ENCODE measurements at regions not wholly inside any gene's neighbourhood (a gene's known extent, or its start where the extent isn't known, plus 50 kb on each side); places are given as distances from the start of the nearest gene placed in this dataset.
"Not testable (repeated sequence)": the region's sequence is repeated elsewhere in the genome, so short reads cannot be mapped to it uniquely, and the experiment has no call there.

DNA sequence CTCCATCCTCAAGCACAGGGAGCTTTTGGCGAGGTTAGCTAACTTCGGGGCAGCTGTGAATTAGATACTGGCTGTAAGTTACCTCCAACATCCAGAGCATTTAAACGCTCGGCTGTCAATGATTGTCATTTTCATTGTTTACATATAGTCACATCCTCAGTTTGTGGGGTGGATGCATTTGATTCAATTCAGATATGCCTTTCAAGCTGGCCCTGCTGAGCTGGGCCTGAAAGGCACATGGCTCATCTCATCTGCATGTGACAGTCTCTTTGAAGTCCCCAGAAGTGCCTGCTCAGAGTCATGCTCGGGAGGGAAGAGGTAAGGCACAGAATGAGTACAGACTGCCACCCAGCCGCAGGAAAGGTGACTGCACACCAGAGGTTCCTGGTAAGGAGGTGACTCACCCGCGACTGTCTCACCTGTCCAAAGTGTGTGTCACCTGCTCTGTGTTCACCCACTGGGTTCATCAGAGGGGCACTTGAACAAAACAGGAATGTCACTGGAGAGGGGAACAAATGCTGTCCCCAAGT lies 281.2 kb upstream of the PLGLB2 start:
- DNase-seq = not testable (repeated sequence)

DNA sequence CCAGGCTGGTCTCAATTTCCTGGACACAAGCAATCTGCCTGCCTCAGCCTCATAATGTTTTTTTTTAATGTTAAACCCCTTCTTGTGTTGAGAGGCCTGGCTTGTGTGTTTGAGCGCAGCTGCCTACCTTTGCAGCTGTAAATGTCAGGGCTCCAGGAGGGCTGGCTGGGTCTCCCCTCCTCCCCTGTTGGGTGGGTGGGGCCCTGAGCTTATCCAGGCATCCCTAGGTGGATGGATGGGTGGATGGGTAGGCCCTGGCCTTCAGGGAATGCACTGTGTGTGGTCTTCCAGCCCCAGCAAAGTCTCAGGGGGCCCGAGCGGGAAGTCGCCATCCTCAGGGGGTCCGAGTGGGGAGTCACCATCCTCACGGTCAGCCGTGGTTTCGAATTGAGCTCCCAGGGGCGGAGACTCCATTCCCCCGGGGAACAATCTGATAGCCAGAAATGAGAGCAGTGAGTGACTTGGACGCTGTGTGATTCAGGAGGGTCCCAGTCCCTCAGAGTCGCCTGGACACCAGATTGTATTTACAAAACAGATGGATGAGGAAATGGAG lies 279.4 kb upstream of the PLGLB2 start:
- DNase-seq = peak; percentile 21

DNA sequence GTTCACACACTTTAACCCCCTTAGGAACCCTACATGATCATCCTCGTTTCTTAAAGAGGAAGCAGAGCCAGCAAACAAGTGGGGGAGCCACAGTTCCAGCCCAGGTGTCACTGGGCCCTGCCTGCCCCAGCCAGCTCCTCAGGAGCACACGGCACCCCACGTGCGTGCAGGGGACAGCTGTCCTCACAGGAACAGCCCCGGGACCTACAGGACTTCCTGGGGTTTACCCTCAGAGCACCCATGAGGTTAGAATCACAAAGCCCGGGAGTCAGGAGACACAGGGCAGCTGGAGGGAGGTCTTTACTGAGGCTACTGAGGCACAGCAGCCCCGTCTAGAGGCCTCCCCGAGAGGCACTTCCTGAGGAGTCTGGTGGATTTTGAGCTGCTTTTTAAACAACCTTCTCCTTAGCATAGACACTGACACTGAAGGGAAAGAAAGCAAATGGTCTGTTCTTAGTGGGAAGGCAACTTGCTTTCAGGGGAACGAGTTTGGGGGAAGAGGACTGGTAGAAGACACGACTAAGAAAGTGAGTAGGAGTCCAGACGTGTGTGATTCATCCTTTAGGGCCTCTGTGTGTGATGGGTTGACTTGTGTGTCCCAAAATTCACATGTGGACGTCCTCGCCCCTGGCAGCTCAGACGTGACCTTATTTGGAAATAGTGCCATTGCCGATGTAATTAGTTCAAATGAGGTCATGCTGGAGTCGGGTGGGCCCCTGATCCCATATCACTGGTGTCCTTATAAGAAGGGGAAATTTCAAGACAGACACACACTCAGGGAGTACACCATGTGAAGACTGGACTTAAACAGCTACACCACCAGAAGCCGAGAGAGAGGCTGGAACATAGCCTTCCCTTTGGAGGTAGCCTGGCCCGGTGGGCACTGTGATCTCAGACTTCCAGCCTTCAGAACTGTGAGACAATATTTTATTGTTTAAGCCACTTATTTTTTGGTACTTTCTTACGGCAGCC lies 278.4 kb upstream of the PLGLB2 start:
- peak; percentile 69 for DNase-seq

DNA sequence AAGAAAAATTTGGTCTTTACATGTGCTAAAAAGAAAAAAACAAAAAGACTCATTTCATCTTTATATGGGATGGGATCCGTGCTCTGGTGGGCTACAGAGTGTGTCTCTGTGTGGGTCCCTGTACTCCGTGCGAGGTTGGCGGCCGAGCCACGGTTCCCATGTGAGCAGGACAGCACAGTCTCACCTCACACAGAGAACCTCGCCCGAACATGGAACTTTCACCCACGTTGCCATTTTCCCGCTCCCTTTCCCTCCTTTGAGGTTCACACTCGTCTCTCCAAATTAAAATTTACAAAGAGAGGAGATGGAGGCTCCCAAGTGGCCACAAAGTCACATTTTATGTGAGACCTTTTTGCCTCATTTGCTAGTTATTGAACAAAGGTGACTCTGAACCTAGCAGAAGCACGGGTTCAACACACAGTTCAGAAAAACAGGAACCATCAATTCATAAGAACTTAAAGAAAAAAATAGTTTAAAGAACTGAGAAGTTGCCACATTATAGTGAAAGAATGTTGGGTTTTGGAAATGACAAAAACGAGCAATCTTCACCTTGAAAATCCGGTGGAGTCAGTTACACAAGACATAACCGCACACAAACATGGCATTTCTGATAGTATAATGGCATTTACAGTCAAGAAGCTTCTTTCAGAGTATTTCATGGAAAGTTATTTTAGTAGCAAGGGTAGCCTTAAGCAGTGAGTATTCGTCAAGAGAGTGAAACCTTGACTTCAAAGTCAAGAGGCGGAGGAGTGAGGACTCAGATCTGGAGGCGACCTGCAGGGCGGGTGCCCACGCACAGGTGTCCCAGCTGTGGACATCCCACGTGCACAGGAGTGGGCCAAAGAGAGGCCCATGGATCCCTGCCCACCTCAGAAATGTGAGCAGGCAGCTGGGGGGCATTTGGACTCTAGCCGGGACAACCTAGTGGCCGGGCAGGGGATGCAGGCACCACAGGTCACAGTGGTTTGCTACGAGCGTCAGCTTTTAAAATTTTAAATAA lies 277.2 kb upstream of the PLGLB2 start:
- not testable (repeated sequence) for DNase-seq

DNA sequence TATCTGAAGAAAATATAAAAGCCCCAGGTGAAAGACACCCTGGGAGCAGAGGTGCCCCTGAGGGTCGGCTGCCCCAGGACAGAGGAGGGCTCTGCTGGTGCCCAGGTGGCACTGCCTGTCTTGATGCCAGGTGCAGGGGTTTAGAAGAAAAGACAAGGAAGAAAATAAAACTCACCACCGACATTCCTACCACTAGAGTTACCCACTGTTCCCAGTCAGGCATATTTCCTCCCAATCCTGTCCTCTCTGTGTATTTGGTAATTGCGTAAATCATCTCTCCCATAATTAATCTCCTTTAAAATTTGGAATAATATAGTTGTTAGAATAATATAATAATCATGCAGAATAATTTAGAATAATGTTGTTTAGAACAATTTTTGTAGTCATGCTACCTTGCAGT lies 276.4 kb upstream of the PLGLB2 start:
- DNase-seq = not testable (repeated sequence)

DNA sequence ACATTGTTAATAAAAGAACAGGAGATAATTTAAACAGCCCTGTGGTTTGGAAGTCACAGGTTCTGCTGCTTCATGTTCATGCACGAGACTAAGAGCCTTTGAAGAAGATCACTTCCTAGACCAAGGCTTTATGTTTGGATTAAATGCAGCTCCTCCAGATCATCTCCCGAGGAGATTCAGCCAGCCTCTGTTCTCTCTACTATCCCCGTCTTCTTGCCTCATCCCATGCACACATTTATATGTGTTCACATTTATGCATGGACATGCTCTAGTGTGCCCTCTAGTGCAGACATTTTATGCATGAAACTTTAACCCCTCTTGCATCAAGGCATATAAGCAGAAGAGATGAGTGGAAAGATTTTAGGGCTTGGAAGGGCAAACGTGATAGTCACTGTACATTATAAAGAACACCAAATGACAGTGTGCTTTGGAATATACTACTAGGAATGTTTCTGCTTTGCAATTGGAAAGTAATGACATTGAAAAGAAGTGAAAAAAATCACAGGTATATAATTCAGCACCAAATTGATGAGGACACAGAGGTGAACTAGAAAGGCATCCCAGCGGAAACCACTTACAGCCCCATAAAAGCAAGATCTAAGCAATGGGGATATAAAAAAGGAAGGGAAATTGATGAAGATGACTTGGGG lies 271.5 kb upstream of the PLGLB2 start:
- peak; percentile 19 for DNase-seq

DNA sequence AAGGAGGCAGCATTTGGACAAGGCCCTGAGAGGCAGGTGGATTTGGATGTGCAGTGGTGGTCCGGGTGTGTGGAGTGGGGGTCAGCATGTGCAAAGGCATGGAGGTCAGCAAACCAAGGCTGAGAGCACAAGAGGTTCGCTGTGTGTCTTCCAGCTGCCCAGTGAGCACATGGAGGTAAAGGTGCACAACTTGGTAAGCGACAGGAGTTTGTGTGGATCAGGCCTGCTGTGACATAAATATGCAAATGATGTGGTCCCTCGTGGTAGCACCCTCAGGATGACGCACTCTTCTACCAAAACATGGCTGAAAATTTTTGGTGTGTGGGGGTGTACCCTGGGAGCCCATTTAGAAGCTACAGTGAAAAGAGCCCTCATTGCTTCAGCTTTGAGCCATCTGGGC lies 271.0 kb upstream of the PLGLB2 start:
- not testable (repeated sequence) for DNase-seq

DNA sequence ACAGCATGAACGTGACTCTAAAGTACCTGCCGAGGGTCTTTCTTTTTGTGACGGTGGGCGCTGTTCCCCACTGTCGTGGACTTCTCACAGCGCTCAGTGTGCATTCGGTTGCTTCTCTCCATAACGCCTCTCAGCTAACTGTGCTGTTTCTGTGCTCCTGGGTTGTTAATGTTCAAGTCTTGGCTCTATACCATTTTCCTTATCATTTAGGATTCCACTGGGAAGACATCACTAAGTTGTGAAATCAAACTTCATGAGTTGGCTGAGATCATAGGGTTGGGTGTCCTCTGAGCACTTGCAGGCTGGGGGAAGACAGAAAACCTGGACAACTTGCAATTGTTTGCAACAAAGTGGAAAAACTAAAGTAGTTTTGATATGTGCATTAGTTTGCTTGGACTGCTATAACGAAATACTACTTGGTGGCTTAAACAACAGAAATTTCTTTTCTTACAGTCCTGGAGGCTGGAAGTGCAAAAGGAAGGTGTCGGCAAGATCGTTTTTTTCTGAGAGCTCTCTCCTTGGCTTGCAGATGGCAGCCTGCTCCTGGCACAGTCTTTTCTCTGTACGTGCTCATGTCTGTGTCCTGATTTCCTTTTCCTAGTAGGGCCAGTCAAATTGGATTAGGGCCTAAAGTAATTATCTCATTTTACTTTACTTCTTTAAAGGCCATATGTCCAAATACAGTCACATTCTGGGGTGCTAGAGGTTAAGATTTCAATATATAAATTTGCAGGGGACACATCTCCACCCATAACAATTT lies 270.0 kb upstream of the PLGLB2 start:
- DNase-seq = peak; percentile 19

DNA sequence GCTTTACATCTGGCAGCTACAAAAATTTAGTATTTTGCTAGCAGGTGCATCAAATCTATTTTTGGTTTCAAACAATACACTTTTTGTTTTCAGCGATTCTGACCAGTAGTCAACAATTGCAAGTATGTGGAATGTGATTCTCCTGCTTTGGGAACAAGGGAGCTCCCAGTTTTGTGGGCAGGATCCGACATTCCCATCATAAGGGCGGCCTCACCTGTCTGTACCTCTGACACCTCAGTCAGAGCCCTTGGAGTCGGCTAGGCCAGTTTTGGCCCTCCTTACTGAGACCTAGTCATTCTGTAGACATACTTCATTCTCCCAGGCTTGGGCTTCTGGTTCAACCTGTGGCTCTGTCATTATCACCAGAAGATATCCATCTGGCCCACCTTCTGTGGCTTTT lies 269.0 kb upstream of the PLGLB2 start:
- DNase-seq = not testable (repeated sequence)

DNA sequence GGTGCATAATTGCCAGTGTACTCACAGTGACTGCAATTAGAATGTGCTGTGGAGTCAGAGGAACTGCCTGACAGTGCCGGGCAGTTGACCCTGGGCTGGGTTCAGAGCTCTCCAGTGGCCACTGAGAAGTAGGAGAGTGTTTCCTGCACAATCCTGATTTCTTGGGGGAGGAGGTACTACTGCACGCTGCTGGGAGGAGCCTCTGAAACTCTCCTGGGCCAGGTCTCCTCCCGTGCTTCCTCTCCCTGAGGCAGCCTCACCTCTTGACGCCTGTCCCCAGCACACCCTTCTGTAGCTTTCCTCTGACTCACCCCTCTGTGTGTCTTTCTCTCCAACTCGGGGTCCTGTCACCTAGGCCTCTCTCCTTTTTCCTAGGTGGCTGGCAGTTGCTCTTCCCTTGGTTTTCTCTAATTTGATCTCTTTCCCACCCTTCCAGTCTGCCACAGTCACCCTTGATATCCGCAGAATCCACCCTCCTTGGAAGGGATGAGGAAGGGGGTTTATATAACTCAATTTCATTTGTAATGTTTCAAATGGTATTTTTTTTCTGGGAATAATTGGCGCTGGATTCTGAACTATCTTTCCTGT lies 264.7 kb upstream of the PLGLB2 start:
- not testable (repeated sequence) for DNase-seq

DNA sequence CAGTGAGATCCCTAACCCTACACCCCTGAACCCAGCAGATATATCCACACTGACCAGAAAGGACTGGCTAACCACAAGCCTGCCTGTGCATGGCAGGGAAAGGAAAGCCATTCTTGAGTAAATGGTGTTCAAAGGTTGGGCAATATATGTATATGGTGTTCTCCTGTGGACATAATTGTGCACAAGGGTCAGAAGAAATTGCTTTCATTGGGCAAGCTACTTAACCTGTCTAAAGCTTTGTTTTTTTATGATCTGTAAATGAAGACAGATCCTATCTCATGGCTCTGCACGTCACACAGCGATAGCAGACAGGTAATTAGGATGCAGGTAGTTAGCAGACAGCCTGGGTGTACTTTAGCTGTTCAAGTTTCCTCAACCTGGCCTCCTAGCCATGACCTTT lies 263.5 kb upstream of the PLGLB2 start:
- not testable (repeated sequence) for DNase-seq

DNA sequence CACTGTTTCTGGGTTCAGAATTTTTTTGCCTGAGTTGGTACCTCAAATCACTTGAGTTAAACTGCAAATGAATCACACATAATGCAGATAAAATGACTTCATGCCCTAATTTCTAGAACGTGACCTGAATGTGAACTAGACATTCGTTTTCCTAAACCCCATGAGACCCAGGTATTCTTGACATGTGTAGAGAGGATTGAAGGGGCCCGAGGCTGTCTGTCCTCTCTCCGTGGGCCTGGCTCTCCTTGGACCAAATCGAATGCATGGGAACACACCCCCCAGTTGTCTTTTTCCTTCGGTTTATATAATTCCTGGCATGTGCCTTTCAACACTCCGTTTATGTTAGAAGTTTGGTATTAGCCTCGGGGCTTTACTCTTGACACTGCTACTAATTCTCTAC lies 262.4 kb upstream of the PLGLB2 start:
- not testable (repeated sequence) for DNase-seq

DNA sequence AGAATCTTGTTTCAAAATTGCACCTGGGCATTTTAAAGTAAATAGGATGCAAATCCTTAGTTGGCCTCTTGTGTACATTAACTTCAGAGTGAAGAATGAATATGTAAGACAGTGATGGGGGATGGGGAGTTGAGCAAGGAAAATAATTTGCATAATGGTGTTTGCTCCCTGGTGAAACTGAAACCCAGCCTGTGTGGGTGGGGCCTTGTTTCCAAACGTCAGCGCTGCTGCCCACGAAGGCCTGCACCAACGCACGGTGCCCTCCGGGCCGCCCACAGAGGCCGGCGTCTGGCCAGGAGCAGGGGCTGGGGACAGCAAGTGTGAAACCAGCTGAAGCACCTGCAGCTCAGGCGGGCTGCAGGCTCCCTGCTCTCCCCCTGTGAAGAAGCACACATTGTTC lies 262.0 kb upstream of the PLGLB2 start:
- DNase-seq = not testable (repeated sequence)

DNA sequence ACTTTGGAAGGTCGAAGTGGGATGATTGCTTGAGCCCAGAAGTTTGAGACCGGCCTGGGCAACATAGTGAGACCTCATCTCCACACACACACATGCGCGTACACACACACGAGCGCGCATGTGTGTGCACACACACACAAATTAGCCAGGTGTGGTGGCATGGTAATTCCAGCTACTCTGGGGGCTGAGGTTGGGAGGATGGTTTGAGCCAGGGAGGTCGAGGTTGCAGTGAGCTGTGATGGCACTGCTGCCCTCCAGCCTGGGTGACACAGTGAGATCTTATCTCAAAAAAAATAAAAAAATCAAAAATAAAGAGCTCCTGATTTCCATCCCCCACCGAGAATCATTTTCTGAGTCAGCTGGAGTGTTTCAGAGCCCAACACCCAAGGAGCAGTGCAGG lies 261.5 kb upstream of the PLGLB2 start:
- DNase-seq = not testable (repeated sequence)

DNA sequence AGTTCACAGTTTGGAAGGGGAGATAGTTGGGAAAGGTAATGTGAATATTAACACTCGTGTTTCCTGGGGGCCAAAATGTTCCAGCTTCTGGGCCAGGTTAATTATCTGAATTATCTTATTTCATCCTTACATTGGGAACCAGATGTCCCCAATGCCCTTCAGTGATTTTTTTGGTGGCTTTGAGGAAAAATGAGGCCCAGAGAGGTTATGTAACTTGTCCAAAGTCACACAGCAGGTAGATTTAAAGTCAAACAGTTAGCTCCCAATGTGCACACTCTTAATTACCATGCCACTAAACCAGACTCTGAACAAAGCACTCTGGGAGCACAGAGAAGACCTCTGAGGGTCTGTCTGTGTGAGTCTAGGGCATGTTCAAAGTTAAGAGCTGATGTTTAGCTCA lies 259.9 kb upstream of the PLGLB2 start:
- DNase-seq = not testable (repeated sequence)

DNA sequence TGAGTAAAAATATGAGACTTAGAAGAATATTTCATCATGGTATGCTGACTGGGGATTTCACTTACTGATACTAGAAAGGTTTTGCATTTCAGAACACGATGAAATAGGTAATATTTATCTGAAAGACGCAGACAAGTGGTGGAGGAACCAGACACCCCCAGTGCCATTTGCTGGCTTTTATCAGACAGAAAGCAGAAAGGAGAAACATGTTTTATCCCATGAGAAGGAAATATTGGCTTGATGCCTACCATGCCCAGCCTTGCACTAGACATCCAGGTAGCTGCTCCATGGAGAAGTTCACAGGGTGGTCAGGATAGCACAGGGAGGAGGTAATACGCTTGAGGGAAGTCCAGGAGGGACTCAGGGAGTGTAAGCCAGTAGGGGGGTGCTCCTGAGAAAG lies 258.9 kb upstream of the PLGLB2 start:
- DNase-seq = not testable (repeated sequence)

DNA sequence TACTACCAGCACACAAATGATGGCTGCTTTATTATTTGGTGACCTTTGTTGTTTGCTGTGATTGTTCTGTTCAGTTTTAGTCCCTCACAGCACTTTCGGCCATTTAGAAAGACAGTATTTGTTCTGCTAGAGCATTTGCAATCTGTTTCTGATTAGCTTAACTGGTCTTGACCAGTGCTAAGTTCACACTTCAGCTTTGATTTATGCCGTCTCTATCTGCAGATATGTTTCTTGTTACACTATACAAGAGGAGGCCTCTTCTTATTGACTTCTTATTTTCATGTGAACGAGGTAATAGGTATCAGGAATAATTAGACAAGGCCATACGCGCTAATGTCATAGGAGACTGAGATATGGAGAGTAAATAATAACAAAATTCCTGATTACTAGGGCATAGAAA lies 253.0 kb upstream of the PLGLB2 start:
- not testable (repeated sequence) for DNase-seq

DNA sequence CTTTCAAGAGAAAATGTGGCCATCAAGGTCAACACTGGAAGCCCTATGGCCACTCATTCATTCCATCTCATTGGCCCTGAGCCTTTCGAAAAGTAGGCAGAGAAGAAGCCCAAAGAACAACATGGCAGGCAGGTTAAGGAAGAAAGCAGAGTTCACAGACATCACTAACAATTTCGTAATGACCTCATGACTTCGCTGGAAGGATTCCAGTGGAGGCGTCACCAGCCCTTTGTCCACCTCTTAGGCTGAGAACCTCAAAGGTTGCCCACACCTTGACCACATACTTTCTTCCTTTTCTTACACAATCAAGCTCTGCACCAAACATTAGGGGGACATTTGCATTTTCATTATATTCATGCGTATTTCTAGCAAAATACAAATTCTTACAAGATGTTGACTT lies 252.4 kb upstream of the PLGLB2 start:
- DNase-seq = not testable (repeated sequence)

DNA sequence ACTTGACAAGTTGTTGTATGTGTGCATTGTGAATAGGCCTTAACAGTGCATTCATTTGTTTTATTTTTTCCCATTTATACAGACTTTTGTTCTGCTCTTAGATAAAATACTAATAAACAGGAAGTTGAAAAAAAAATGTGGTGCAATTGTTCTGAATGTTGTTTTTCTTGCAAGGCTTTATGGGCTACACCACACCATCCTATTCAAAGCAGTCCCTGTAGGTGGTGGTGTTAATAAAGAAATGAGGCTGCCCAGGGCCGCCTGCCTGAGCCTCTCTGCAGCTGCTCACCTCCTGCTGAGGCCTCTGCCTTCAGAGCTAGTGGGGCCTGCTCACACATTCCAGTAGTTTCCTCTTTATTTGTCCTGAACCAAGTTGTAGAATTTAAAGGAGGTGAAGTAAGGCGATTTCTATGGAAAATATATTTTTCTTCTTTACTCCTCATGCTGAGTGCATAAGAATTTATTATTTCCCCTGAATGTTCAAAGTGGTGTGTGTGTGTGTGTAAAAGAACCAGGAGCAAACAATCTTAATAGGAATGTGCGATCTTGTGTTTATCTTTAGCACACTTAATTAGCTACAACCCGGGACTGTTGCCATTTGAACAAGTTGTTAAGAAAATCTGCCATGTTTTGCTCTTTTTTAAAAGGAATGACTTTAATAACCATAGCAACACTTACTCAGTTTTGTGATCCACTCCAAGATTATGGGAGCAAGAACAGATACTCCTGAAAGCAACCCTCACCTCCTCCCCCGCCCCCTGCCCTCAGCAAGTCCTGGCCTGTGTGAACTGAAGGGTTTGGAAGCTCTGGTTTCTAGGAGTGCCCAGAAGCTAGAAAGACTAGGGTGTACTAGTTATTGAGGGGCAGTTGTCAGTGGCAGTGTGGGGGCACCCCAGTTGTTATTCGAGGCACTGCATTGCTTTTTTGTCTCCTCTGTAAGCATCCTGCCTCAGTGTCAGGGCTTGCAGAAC lies 251.6 kb upstream of the PLGLB2 start:
- DNase-seq = peak; percentile 40

DNA sequence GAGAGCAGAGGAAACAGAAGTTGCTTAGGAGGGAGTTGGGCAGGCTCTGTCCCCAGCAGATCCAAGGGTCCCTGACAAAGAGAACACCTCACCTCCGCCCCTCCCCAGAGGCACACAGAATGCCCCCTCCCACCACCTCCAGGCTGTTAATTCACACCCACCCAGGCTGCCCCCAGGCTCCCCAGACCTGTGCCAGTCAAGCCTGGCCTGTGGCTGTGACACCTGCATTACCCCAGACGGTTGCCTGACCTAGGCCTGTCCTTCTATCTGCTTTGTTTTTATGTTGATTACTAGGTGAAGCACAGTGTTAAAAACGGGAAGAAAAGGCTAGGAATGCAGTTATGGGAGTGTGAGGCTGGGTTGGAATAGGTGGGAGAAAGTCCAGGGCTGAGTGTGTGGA lies 250.8 kb upstream of the PLGLB2 start:
- not testable (repeated sequence) for DNase-seq

Data from fibroblast of skin of right quadriceps (primary cell).